GM21786 (cell line): ENCODE measurements at regions not wholly inside any gene's neighbourhood (a gene's known extent, or its start where the extent isn't known, plus 50 kb on each side); places are given as distances from the start of the nearest gene placed in this dataset.
A peak's percentile ranks its signal among the peaks of the same experiment; 100 is the strongest.
"Not testable (repeated sequence)": the region's sequence is repeated elsewhere in the genome, so short reads cannot be mapped to it uniquely, and the experiment has no call there.

ENCODE experiments used
- ATAC-seq: cut with Tn5 transposase; IDR thresholded peaks from one replicate; pipeline ENCODE4 v1.9.1; 2021; ENCODE audit not compliant: unreplicated experiment

DNA sequence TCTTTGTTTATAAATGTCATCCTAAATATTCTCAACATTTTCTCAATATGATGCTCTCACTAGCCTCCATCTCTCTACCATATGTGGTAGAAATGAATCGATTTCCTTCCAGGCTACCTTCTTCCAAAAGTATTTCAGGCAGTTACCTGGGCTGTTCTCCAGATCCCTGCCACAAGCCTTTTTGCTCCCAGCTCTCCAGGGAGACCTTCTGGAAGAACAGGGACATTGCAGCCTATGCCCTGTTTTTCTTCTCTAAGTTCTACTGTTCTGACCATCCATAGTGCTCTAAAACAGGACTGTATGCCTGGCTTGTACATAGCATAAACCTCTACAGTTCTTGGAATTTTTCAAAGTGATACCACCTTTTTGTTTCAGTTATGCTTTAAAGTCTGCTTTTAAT is 552.8 kb downstream of the ANKRD7 start:
- no peak for ATAC-seq

DNA sequence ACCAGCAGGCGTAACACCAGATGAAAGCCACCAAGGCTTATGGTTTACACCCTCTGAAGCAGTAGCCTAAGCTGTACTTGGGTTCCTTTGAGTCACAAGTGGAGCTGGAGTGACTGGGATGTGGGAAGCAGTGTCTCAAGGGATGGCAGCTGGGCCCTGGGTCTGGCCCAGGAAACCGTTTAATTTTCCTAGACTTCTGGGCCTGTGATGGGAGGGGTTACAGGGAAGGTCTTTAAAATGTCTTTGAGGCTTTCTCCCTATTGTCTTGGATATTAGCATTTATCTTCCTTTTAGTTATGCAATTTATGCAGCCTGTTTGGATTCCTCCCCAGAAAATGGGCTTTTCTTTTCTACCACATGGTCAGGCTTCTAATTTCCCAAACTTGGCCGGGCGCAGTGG is 568.2 kb downstream of the ANKRD7 start:
- ATAC-seq, result no peak

DNA sequence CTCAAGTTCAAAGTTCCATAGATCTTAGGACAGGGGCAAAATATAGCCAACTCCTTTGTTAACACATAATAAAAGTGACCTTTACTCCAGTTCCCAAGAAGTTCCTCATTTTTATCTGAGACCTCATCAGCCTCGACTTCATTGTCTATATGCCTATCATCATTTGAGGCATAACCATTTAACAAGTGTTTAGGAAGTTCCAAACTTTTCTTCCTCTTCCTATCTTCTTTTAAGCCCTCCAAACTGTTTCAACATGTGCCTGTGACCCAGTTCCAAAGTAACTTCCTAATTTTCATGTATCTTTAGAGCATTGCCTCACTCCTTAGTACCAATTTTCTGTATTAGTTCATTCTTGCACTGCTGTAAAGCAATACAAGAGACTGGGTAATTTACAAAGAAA is 569.1 kb downstream of the ANKRD7 start:
- ATAC-seq, result no peak

DNA sequence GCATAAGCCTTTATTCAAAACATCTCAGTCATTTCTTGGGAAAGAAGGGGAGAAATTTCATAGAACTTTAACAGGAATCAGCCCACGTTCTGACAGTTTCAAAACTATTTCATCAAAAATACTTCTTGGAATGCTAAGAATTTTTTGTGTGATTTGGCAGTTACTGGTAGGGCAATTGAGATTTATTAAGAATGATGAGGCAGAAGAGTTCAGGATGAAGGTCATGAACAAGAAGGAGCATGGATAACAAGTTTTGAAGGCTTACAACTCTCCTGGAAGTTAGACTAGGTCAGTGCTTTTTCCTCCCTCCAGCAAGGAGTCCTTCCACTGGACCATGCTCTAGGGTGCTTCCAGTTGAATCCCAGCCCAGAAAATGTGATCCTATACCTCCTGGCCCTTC is 569.9 kb downstream of the ANKRD7 start:
- no peak for ATAC-seq

DNA sequence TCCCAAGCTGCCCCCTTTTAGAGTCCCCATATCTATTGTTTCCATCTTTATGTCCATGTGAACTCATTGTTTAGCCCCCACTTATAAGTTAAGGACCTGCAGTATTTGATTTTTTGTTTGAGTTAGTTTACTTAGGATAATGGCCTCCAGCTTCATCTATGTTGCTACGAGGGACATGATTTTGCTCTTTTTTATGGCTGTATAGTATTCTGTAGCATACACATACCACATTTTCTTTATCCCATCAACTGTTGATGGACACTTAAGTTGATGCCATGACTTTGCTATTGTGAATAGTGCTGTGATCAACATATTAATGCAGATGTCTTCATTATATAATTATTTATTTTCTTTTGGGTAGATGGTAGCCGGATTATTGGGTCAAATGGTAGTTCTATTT is 576.9 kb downstream of the ANKRD7 start:
- ATAC-seq, result no peak

DNA sequence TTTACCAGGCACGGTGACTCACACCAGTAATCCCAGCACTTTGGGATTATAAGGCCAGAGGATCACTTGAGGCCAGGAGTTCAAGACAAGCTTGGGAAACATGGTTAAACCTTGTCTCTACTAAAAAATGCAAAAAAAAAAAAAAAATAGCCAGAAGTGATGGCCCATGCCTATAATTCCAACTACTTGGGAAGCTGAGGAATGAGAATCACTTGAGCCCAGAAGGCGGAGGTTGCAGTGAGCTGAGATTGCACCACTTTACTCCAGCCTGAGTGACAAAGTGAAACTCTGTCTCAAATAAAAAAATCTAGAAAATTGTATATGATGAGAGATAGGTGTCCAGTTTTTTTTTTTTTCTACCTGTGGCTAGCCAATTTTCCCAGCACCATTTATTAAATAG is 578.2 kb downstream of the ANKRD7 start:
- no peak for ATAC-seq

DNA sequence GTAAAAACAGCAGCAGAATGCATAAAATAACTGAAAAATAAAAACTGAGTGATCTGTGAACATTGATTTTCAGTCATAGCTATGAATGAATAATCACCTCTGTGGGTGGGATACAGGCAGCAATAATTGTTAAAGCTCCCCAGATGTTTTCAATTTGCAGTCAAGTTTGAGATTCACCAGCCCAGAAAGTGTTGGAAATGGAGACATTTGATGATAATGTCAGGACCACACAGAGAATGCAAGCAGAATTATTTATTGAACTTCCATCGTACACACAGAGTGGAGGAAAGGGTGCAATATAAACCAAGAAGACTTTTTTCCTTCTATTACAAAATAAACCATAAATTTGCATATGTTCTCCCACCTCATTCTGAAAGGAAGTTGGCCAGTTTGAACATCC is 601.7 kb downstream of the ANKRD7 start:
- ATAC-seq, result no peak

DNA sequence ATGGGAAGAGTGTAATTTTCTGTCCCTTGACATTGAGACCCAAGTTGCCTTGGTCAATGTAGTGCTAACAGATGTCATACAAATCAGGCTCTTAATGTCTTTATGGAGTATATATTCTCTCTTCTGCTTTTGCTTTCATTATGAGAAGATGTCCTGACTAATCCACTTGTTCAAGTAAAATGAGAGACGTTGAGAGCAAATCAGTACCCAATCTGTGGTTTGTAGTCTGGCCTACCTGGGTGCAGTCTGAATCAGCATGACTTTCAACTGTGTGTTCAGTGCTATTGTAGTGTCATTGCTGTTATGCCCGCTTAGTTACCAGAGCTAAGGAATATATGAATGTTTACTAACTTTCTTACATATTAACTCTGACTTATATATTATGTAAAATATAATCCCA is 612.4 kb downstream of the ANKRD7 start:
- ATAC-seq, result peak; percentile 96

DNA sequence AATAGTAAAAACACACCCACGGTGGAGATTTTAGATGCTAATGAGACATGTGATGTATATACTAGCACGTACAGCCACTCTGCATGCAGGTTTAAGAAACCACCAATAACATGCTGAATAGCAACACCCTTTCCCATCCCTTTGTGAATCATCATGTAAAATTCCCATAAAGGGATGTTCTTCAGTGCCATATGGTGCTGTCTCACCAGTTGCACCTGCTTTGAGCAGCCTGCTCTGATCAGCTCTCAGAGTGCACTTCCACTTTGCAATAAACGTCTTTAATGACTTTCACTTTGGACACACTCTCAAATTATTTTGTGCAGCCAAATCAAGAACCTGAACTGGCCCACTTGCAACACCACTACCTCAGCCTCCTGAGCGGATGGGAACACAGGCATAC is 615.0 kb downstream of the ANKRD7 start:
- ATAC-seq, result no peak

DNA sequence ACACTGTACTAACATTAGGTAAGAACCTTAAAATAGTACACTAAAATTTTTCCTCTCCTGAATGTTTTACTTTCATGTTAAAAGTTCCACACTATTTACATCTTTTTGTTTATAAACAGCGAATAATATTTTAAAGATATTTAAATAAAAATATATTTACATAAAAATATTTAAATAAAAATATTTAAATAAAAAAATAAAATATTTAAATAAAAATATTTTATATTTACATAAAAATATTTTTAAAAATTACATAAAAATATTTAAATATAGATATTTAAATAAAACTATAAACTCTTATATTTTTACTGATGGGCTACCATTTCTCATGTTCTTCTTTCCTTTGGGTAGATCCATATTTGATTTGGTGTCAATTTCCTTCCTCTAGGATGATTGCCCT is 619.0 kb downstream of the ANKRD7 start:
- ATAC-seq, result no peak

DNA sequence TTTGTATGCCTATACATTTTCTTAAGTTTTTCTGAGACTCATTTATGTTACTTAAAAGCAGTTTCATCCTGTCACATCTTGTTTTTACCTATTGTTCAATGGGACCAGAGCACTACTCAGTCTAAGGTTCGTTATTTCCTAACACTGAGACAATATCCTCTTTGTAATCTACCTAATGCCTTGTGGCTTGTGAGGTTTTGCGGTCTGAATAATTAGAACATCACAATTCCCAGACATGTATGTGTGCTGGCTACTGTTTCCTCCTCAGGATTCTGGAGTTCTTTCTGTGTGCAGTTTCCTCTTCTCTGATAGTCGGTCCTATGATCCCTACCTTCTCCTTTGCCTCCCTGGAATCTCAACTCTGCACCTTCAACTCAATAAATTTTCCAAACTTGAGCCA is 620.2 kb downstream of the ANKRD7 start:
- no peak for ATAC-seq

DNA sequence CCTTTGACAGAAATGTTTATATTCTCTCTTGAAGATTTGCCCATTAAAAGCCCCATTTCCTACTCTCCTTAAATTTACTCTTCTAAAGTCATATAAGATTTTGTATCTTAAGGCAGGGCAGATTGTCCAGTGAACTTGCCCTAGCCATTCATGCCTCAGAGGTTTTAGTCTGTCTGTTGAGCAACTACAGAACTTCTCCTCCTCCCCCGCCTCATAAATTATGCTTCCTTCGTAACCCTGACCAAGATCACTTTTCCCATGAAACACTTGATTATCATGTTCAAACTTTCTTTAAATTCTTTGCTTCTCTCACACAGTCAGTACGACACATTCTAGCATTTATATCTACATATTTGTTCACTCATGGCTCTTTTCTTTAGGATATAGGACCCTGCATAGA is 621.3 kb downstream of the ANKRD7 start:
- no peak for ATAC-seq

DNA sequence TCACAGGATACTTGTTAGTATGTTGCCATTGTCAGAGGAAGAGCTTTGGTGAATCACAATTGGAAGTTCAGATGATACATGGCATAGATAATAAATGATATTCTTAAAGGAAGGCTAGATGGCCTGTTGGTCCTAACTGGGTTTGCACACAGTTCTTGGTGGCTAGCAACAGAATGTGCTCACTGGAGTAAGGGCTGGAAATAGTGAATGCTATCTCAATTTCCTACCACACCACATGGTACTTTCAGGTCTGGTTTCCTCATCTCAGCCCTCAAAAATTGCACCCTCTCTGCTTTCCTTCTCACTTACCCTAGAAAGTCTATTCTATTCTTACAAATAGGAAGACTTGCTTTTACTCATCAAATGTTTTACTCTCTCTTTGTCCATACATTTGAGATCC is 622.5 kb downstream of the ANKRD7 start:
- ATAC-seq, result no peak

DNA sequence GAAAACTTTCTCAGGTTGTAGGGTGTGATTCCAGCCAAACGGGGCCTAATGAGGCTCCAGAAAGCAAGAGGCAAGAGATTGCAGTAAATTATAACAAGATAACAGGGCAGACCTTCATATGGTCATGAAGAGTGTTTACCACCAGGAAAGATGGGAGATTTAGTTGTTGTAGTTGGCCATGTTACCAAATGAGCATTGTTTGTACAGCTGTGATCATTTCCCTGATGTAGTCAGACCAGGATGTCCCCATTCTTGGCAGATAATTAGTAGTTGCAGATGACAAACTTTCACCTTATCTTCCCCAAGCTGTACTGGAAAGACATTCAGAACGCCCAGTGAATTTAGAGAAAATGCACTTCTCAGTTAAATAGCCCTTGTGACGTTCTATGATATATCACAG is 630.8 kb downstream of the ANKRD7 start:
- no peak for ATAC-seq

DNA sequence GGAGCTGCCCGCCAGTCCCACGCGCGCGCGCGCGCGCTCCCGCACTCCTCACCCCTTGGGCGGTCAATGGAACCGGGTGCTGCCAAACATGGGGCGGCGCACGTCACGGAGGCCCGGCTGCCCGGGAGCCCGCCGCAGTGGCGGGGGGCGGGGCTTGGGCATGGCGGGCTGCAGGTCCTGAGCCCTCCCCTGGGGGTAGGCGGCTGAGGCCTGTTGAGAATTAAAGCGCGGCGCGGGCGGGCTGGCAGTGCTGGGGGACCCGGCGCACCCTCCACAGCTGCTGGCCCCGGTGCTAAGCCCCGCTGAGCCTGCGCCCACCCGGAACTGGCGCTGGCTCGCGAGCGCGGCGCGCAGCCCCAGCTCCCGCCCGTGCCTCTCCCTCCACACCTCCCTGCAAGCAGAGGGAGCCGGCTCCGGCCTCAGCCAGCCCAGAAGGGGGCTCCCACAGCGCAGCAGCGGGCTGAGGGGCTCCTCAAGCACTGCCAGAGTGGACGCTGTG is 634.2 kb downstream of the ANKRD7 start:
- no peak for ATAC-seq

DNA sequence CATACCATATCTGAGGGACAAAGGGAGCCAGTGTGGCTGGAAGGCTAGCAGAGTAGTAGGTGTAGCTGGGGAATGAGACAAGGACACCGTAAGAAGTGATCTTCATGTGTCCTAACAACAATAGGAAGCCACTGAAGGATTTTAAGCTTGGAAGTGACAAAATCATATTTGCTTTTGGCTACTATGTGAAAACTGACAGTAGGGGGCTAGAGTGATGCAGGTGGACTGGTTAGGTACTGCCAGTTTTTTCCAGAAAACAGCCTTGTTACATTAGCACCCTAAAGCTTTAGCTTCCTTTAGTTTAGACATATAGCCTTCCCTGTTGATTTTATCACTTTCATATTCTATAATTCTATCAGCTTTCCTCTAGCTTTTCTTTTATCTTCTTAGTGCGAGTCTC is 637.1 kb downstream of the ANKRD7 start:
- ATAC-seq, result no peak

DNA sequence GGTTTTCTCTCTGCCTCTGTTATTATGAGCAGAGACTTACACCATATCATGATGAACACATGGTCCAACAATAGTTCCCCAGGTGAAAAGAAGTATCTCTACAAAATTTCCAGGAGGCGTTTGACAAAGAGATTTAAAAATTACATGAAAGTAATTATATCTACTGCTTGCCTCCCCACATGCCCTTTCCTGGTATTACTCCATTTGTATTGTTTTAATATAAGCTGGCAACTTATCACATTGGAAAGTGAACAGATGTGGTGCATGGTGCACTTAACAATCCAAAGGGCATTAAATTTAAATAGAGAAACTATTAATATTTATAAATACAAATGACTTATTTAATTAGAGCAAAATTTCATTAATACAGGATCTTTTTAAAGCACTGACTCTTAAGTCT is 638.2 kb downstream of the ANKRD7 start:
- ATAC-seq, result no peak

DNA sequence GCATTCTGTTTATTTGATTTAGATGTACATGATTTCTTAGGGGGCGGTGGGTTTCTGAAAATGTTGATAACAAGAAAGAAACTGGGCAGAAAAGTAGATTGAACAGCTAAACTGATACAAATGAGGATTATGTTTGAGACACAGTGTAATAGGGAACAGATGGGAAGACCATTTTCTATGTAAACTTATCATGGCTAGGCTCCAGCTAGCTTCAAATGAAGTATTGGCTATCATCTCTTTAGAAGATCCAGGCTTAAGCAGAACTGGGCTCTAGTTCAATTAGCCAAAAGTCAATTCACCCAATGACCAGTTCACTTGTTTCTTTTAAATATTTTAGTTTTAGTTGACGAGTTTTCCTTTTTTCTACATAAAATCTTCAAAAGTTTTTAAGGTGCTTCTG is 639.5 kb downstream of the ANKRD7 start:
- ATAC-seq, result no peak

DNA sequence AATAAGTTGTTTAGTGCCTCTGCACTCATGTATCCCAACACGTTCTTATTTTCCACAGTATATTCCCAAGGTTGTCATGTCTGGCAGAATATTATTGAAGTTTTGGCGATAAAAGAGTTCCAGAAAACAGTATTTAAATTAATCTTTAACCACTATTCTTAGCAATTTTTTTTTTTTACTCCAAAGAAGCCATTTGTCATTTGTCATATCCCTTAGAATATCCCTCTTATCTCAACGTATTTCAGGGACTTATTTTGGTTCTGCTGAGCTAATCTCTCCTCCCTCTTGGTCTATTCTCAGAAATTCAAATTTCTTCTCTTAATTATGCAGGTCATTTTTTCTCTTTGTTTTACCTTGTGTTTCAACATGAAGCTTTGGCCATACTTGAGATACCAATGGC is 643.4 kb downstream of the ANKRD7 start:
- ATAC-seq, result no peak

DNA sequence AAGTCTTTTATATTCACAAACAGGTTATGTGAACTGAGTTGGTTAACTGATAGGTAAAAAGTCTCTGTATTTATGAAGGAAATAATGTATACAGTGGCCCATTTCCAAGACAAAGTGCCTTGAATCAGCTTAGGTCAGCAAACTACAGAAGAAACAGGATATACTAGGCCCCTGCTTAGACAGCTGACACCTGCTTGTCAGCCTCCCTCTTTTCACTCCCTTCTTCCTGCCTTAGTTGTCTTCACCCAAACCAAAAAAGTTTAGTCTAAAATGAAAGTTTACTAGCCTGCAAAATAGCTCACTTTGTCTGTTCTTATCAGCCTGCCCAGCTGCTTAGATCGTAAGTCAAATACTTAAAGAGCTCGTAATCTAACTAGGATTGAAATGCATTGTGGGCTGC is 644.6 kb downstream of the ANKRD7 start:
- ATAC-seq, result not testable (repeated sequence)

DNA sequence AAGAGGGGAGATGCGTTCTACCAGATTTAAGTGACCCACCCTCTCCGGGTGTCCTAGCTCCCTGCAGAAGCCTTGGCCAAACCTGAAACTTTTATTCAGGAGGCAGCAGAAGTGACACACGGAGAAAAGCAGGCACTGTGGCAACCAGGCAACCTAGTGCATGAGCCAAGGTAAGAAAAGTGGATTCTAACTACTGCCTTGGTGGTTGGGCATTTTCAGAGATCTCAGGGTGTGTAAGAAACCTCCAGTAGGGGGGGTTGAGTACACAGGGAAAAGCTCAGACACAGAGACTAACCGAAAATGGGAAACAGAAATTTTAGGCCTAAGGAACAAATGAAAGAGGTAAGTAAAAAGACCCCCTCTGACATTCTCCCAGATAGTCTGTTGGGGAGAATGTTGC is 645.7 kb downstream of the ANKRD7 start:
- ATAC-seq, result no peak

DNA sequence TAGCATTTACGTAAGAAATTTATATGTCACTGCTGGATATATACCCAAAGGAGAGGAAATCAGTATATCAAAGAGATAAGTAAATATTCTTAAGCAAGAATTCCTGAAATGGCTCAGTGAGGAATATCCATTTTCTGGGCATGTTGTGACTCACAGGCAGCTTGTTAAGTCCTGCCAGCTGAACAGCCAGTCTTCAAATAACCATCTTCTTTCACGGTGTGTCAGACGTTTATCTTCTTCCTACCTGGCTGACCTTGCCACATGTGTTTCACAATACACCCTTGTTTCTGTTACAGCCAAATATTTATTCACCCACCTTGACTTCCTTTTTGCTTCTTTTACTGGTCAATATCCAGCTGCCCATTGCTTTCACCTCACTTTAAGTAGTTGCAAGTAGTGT is 648.1 kb downstream of the ANKRD7 start:
- no peak for ATAC-seq

DNA sequence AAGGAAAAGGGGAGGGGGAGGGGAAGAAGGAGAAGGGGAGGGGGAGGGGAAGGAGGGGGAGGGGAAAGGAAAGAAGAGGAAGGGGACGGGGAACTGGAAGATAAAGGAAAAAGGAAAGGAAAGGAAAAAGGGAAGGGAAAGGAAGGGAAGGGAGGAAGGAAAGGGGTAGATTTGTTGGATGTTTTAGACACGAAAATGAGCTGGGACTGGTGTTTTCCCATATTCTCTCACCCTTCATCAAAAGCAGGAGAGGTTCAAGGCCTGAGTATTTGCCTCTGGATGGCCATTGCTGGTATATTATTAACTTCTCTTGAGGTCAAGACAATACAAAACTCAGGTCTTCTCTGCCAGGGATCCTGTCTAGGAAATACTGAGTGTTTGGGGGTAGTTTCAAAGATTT is 652.7 kb downstream of the ANKRD7 start:
- ATAC-seq, result no peak

DNA sequence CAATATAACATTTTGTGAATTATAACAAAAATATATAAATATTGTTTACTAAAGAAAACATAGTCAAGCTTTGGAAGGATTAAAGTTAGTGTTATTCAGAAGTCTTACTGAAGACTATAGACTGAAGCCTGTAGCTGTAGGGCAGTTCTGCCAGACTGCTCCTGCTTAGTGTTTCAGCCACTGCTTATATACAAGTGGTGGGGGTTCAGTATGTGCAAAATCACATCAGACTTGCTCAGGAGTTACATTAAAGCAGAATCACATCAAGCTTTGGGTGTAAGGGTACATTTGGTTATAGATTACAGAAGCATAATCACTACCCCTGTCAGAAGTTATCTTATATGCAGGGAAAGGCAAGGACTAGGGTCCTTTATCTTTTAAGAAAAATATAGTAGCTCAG is 653.8 kb downstream of the ANKRD7 start:
- no peak for ATAC-seq
